H1 (cell line): ENCODE measurements at regions not wholly inside any gene's neighbourhood (a gene's known extent, or its start where the extent isn't known, plus 50 kb on each side); places are given as distances from the start of the nearest gene placed in this dataset.

Source experiments
- CTCF ChIA-PET: fragments of 300-600 bp; sonication (Branson Sonifier 250); formaldehyde crosslinking; loops from one replicate; lab custom pipeline; 2021; ENCODE audit not compliant: partially characterized antibody; lab: Charles Lee
- POLR2A ChIA-PET: fragments of 300-600 bp; sonication (Branson Sonifier 250); formaldehyde crosslinking; loops from one replicate; lab custom pipeline; 2021; ENCODE audit warnings: inconsistent platforms; ENCODE audit not compliant: partially characterized antibody; lab: Charles Lee
- DNase-seq, 2 experiments: peaks; one replicate each; pipeline versions ENCODE4 v3.0.0 to v3.0.0-alpha.2; 2010 to 2022; ENCODE audit warnings: low spot score in 2 of 2, low read depth in 1 of 2, mixed read lengths in 1 of 2
- FAIRE-seq: peaks from 2 replicates; lab custom pipeline; 2011; peaks lifted over from hg19 to GRCh38; lab: Jason Lieb, UNC
- H2AFZ ChIP-seq: 2 replicates; pipeline ENCODE4 v1.8.1; 2012; ENCODE audit warnings: low read length, inconsistent platforms
- H2AK5ac ChIP-seq: 2 replicates; pipeline ENCODE4 v1.6.1; 2013; ENCODE audit warnings: low read depth, low read length
- H2BK120ac ChIP-seq: replicated peaks from 2 replicates; pipeline ENCODE3; 2013; ENCODE audit warnings: low read depth, low read length, inconsistent platforms
- H2BK12ac ChIP-seq: 2 replicates; pipeline ENCODE4 v1.6.1; 2013; ENCODE audit warnings: low read depth, low read length
- H2BK15ac ChIP-seq: 2 replicates; pipeline ENCODE4 v1.6.1; 2013; ENCODE audit warnings: low read length
- H2BK20ac ChIP-seq: 2 replicates; pipeline ENCODE4 v1.6.1; 2013; ENCODE audit warnings: low read length
- H2BK5ac ChIP-seq: 2 replicates; pipeline ENCODE4 v1.6.1; 2013; ENCODE audit warnings: low read depth, low read length
- H3K14ac ChIP-seq: 2 replicates; pipeline ENCODE4 v1.6.1; 2013; ENCODE audit warnings: inconsistent platforms; ENCODE audit not compliant: insufficient read length
- H3K18ac ChIP-seq: 2 replicates; pipeline ENCODE4 v1.6.1; 2013; ENCODE audit warnings: low read length; ENCODE audit errors: extremely low read depth
- H3K23ac ChIP-seq: 2 replicates; pipeline ENCODE4 v1.6.1; 2013; ENCODE audit warnings: inconsistent platforms; ENCODE audit not compliant: insufficient read length
- H3K23me2 ChIP-seq: 2 replicates; pipeline ENCODE4 v1.6.1; 2013; ENCODE audit warnings: low read depth, low read length
- H3K27ac ChIP-seq: 2 replicates; pipeline ENCODE4 v1.6.1; 2011; ENCODE audit warnings: low read depth, low read length, inconsistent platforms
- H3K27me3 ChIP-seq, 4 experiments: replicated peaks in 1 of 4; 1 replicate in 1 of 4; 2 replicates in 3 of 4; pipeline versions ENCODE4 v1.6.1 to v1.8.1; 2011 to 2013; ENCODE audit warnings: low read length in 3 of 4, mild to moderate bottlenecking in 3 of 4, inconsistent platforms in 2 of 4, mixed read lengths in 2 of 4, moderate library complexity in 1 of 4; ENCODE audit not compliant: control insufficient read depth in 3 of 4, insufficient read depth in 3 of 4; ENCODE audit errors: extremely low read depth in 1 of 4
- H3K36me3 ChIP-seq, 4 experiments: 2 replicates each; pipeline versions ENCODE4 v1.6.1 to v1.8.1; 2011 to 2013; ENCODE audit warnings: mild to moderate bottlenecking in 4 of 4, low read length in 3 of 4, moderate library complexity in 2 of 4, control low read depth in 1 of 4, inconsistent platforms in 1 of 4; ENCODE audit not compliant: insufficient read depth in 4 of 4, control insufficient read depth in 2 of 4
- H3K4ac ChIP-seq: replicated peaks from 2 replicates; pipeline ENCODE3; 2013; ENCODE audit warnings: low read length, low read depth, mixed read lengths, inconsistent platforms; ENCODE audit not compliant: insufficient read length
- H3K4me1 ChIP-seq, 4 experiments: replicated peaks in 1 of 4; 1 replicate in 1 of 4; 2 replicates in 3 of 4; pipeline versions ENCODE4 v1.6.1 to v1.8.1; 2011 to 2013; ENCODE audit warnings: low read length in 3 of 4, inconsistent platforms in 2 of 4, mixed read lengths in 1 of 4; ENCODE audit not compliant: insufficient read depth in 4 of 4, control insufficient read depth in 3 of 4
- H3K4me2 ChIP-seq, 2 experiments: 2 replicates each; pipeline versions ENCODE4 v1.6.1 to v1.8.1; 2011 to 2013; ENCODE audit warnings: low read depth in 2 of 2, low read length in 2 of 2, control low read depth in 1 of 2, inconsistent platforms in 1 of 2, mild to moderate bottlenecking in 1 of 2; ENCODE audit not compliant: insufficient read depth in 1 of 2
- H3K4me3 ChIP-seq, 4 experiments: fragments of 200-600, 300-600 bp in 1 of 4; sonication (generic), shearing (Covaris generic), sonication (Bioruptor Twin) in 1 of 4; 2 replicates each; pipeline versions ENCODE4 v1.5.1 to v1.8.1; 2011 to 2016; ENCODE audit warnings: low read length in 4 of 4, low read depth in 3 of 4, control low read depth in 2 of 4, inconsistent platforms in 2 of 4, mild to moderate bottlenecking in 2 of 4, mixed read lengths in 1 of 4, moderate library complexity in 1 of 4; ENCODE audit not compliant: insufficient read depth in 2 of 4; ENCODE audit errors: extremely low read depth in 1 of 4
- H3K56ac ChIP-seq: replicated peaks from 2 replicates; pipeline ENCODE3; 2013; ENCODE audit warnings: low read depth, mild to moderate bottlenecking, mixed read lengths, low read length, inconsistent platforms; ENCODE audit not compliant: insufficient read length
- H3K79me1 ChIP-seq: 2 replicates; pipeline ENCODE4 v1.6.1; 2013; ENCODE audit warnings: low read depth, low read length, control low read depth
- H3K79me2 ChIP-seq, 2 experiments: 2 replicates each; pipeline versions ENCODE4 v1.6.1 to v1.8.1; 2012 to 2013; ENCODE audit warnings: low read length in 2 of 2, mild to moderate bottlenecking in 2 of 2, inconsistent platforms in 1 of 2; ENCODE audit not compliant: insufficient read depth in 2 of 2, control insufficient read depth in 1 of 2
- H3K9ac ChIP-seq, 4 experiments: replicated peaks in 1 of 4; 1 replicate in 1 of 4; 2 replicates in 3 of 4; pipeline versions ENCODE4 v1.6.1 to v1.8.1; 2011 to 2013; ENCODE audit warnings: low read depth in 3 of 4, low read length in 3 of 4, control low read depth in 2 of 4, mild to moderate bottlenecking in 2 of 4, moderate library complexity in 2 of 4, inconsistent platforms in 1 of 4; ENCODE audit errors: extremely low read depth in 1 of 4
- H3K9me3 ChIP-seq, 2 experiments: 2 replicates each; pipeline versions ENCODE4 v1.6.1 to v1.8.1; 2012 to 2013; ENCODE audit warnings: mild to moderate bottlenecking in 2 of 2, moderate library complexity in 2 of 2, control low read depth in 1 of 2, inconsistent platforms in 1 of 2, low read depth in 1 of 2, low read length in 1 of 2, mixed read lengths in 1 of 2; ENCODE audit not compliant: insufficient read depth in 2 of 2
- H4K20me1 ChIP-seq, 2 experiments: replicated peaks in 1 of 2; 2 replicates each; pipeline versions ENCODE3 to v1.8.1; 2011 to 2013; ENCODE audit warnings: inconsistent platforms in 2 of 2, low read length in 2 of 2, mild to moderate bottlenecking in 1 of 2; ENCODE audit not compliant: insufficient read depth in 2 of 2, control insufficient read depth in 1 of 2
- H4K5ac ChIP-seq: 2 replicates; pipeline ENCODE4 v1.6.1; 2013; ENCODE audit warnings: low read length, low read depth, mixed read lengths, inconsistent platforms; ENCODE audit not compliant: insufficient read length
- H4K8ac ChIP-seq: 2 replicates; pipeline ENCODE4 v1.8.0; 2013; ENCODE audit warnings: mild to moderate bottlenecking, moderate library complexity, low read length, inconsistent platforms; ENCODE audit not compliant: insufficient read depth; ENCODE audit errors: extremely low read depth
- H4K91ac ChIP-seq: replicated peaks from 2 replicates; pipeline ENCODE3; 2013; ENCODE audit warnings: low read length, mixed read lengths, inconsistent platforms; ENCODE audit not compliant: insufficient read length
- CEBPB ChIP-seq: IDR thresholded peaks from 2 replicates; pipeline ENCODE4 v1.6.1; 2012; ENCODE audit warnings: low read depth, low read length
- CTCF ChIP-seq, 3 experiments: IDR thresholded peaks; 1 replicate in 2 of 3; 2 replicates in 1 of 3; pipeline versions ENCODE4 v1.5.1 to v1.6.1; 2011; ENCODE audit warnings: low read length in 3 of 3, mild to moderate bottlenecking in 3 of 3, inconsistent platforms in 2 of 3, low read depth in 1 of 3, moderate library complexity in 1 of 3; ENCODE audit not compliant: insufficient read depth in 1 of 3; ENCODE audit errors: control extremely low read depth in 1 of 3
- E2F6 ChIP-seq: IDR thresholded peaks from 2 replicates; pipeline ENCODE4 v1.6.1; 2012; ENCODE audit warnings: inconsistent platforms
- EP300 ChIP-seq, 2 experiments: IDR thresholded peaks; 1 replicate in 1 of 2; 2 replicates in 1 of 2; pipeline ENCODE4 v1.6.1; 2011 to 2012; ENCODE audit warnings: low read depth in 2 of 2, low read length in 2 of 2, mild to moderate bottlenecking in 2 of 2, borderline replicate concordance in 1 of 2, inconsistent platforms in 1 of 2, moderate library complexity in 1 of 2
- HDAC2 ChIP-seq, 2 experiments: fragments of 300-600 bp in 1 of 2; sonication (generic) in 1 of 2; IDR thresholded peaks; 2 replicates each; pipeline ENCODE4 v1.6.1; 2011 to 2012; ENCODE audit warnings: low read depth in 2 of 2, low read length in 2 of 2, mild to moderate bottlenecking in 2 of 2, moderate library complexity in 2 of 2, borderline replicate concordance in 1 of 2, inconsistent platforms in 1 of 2
- KDM4A ChIP-seq: IDR thresholded peaks from one replicate; pipeline ENCODE4 v1.7.1; 2012; ENCODE audit warnings: low read depth, mild to moderate bottlenecking, moderate library complexity, low read length, inconsistent platforms; ENCODE audit not compliant: severe bottlenecking
- KDM5A ChIP-seq: fragments of 200-600 bp; IDR thresholded peaks from 2 replicates; pipeline ENCODE4 v1.7.1; 2012; ENCODE audit warnings: mild to moderate bottlenecking, low read length, inconsistent platforms, mixed read lengths
- POLR2AphosphoS5 ChIP-seq: IDR thresholded peaks from 2 replicates; pipeline ENCODE4 v1.6.1; 2011; ENCODE audit warnings: low read depth, low read length
- RAD21 ChIP-seq, 2 experiments: IDR thresholded peaks in 1 of 2; conservative IDR thresholded peaks in 1 of 2; 2 replicates each; pipeline ENCODE4 v1.6.1; 2011; ENCODE audit warnings: low read depth in 2 of 2, low read length in 2 of 2, improper control_type of control experiment in 1 of 2, inconsistent platforms in 1 of 2, mild to moderate bottlenecking in 1 of 2, moderate library complexity in 1 of 2
- SIX5 ChIP-seq: IDR thresholded peaks from 2 replicates; pipeline ENCODE4 v1.6.1; 2011; ENCODE audit warnings: mild to moderate bottlenecking, low read depth, low read length
- SUZ12 ChIP-seq: fragments of 200-600 bp; sonication (generic); IDR thresholded peaks from 2 replicates; pipeline ENCODE4 v1.6.1; 2012; ENCODE audit warnings: mild to moderate bottlenecking, inconsistent platforms, low read length, moderate library complexity, mixed read lengths
- WGBS, 2 experiments: shearing (Covaris generic) in 1 of 2; methylation state at CpG; one replicate each; pipeline versions ENCODE4 v1.1.6 to v1.1.7; 2013 to 2015; ENCODE audit warnings: low lambda C conversion rate in 2 of 2, mixed read lengths in 2 of 2, inconsistent platforms in 1 of 2, low coverage in 1 of 2, missing lambda C conversion rate in 1 of 2; ENCODE audit not compliant: insufficient replicate concordance in 2 of 2, insufficient coverage in 1 of 2, insufficient read length in 1 of 2; ENCODE audit errors: extremely low coverage in 1 of 2, missing lambda C conversion rate in 1 of 2; 5-methylcytosine and 5-hydroxymethylcytosine counted together

- no peak overlapping the region for H3K14ac ChIP-seq
- no peak overlapping the region for H3K4me3 ChIP-seq
- H3K23me2 ChIP-seq: no peaks in the 10 kb centered on the region
- DNase-seq (no peak), FAIRE-seq (no peak)
- H2BK12ac ChIP-seq: no peak overlapping the region
- no peaks in the 10 kb centered on the region for H3K27me3 ChIP-seq
- H4K91ac ChIP-seq: no peak overlapping the region
- 77% methylated on average over 2 of the region's 2 CpGs; no CpG with 5 or more reads in 1 of the 2 experiments for WGBS, 2 experiments
- H3K4ac ChIP-seq: no peak overlapping the region
- H3K18ac ChIP-seq: no peak overlapping the region
- no peak overlapping the region for H2BK20ac ChIP-seq
- H4K8ac ChIP-seq: no peak overlapping the region
- H2BK5ac ChIP-seq: no peak overlapping the region
- H3K36me3 ChIP-seq: no peaks in the 10 kb centered on the region
- POLR2A ChIA-PET: no interaction called here
- no peaks in the 10 kb centered on the region for H3K79me1 ChIP-seq
- H2BK120ac ChIP-seq: no peak overlapping the region
- no peak overlapping the region for H3K56ac ChIP-seq
- H2BK15ac ChIP-seq: no peak overlapping the region
- H3K4me1 ChIP-seq: no peaks in the 10 kb centered on the region
- H3K79me2 ChIP-seq: no peaks in the 10 kb centered on the region
- H3K9ac ChIP-seq: no peak overlapping the region
- H3K27ac ChIP-seq: no peak overlapping the region
- H2AFZ ChIP-seq: no peak overlapping the region
- no peak overlapping the region for H3K23ac ChIP-seq
- no peaks in the 10 kb centered on the region for H3K9me3 ChIP-seq
- H3K4me2 ChIP-seq: no peak overlapping the region
- no peaks in the 10 kb centered on the region for H4K20me1 ChIP-seq
- CTCF ChIA-PET: no interaction called here
- no peak overlapping the region for H4K5ac ChIP-seq
- no peak overlapping the region for H2AK5ac ChIP-seq
- TF ChIP-seq KDM5A (no peak), RAD21 (IDR thresholded peaks at IDR 0.05 in 1 of 2, conservative IDR thresholded peaks at IDR 0.05 in 1 of 2; ENCODE audit: low read depth in 2 of 2, low read length in 2 of 2) (no peak), HDAC2 (IDR thresholded peaks at IDR 0.05; ENCODE audit: borderline replicate concordance in 1 of 2, low read depth in 2 of 2, low read length in 2 of 2) (no peak), SIX5 (no peak), POLR2AphosphoS5 (no peak), E2F6 (no peak), SUZ12 (no peak), CEBPB (no peak), KDM4A (no peak), CTCF (IDR thresholded peaks at IDR 0.05; ENCODE audit: control extremely low read depth in 1 of 3, insufficient read depth in 1 of 3, low read depth in 1 of 3, low read length in 3 of 3) (no peak), EP300 (IDR thresholded peaks at IDR 0.05; ENCODE audit: borderline replicate concordance in 1 of 2, low read depth in 2 of 2, low read length in 2 of 2) (no peak)
Measured at GRCh38 chr10:64855941-64856340, 1334.7 kb downstream of the REEP3 start.
